AG08395 (cell line): ENCODE measurements at regions not wholly inside any gene's neighbourhood (a gene's known extent, or its start where the extent isn't known, plus 50 kb on each side); places are given as distances from the start of the nearest gene placed in this dataset.
"Not testable (repeated sequence)": the region's sequence is repeated elsewhere in the genome, so short reads cannot be mapped to it uniquely, and the experiment has no call there.

Source experiments
- DNase-seq: peaks from one replicate; pipeline ENCODE4 v3.0.0; 2012; ENCODE audit warnings: mixed read lengths, low spot score

- no peak for DNase-seq
These were observed 274.9 kb upstream of the DIO3 start for GRCh38 chr14:101286271-101287018.

- no peak for DNase-seq
These were observed 272.7 kb upstream of the DIO3 start for GRCh38 chr14:101288436-101289229.

DNA sequence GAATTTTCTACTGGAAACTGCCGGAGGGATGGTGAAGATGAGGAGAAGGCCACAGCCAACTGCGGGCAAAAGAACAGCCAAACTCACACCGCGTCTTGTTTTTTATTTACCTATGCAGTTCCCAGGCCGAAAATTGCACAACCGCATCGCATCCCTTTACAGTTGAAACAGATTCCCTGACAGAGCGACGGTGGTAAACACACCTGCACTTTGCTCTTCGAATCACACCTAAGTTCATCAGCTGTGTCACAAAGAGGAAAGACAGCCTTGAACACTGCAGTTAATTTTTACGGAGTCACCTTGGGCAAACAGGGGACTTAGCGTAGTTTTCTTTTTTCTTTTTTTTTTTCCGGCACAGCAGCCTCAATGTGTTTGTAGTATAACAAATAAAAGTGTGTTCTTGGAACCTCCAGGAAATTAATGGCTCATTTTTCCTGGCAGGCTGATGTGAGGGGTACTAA, 272.0 kb upstream of the DIO3 start:
- no peak for DNase-seq

GRCh38 chr14:101289911-101290310, 271.4 kb upstream of the DIO3 start:
- no peak for DNase-seq

GRCh38 chr14:101290611-101291010, 270.7 kb upstream of the DIO3 start:
- no peak for DNase-seq

DNA sequence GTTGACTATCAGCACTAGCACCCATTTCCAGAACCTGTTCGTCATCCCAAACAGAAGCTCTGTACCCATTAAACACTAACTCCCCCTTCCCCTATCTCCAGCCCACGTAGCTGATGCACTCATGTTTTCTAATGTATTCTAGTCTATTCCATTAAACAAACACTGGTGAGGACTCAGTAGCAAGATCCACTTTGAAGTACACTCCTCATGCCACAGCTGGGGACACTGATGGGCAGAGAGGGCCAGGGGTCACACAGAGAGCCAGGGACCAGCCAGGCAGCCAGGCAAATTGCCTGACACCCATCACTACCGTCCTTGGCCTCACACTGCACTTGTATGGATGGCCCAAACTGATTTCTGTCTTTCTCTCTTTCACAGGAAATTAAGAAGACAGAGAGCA, 269.9 kb upstream of the DIO3 start:
- DNase-seq, result no peak

DNA sequence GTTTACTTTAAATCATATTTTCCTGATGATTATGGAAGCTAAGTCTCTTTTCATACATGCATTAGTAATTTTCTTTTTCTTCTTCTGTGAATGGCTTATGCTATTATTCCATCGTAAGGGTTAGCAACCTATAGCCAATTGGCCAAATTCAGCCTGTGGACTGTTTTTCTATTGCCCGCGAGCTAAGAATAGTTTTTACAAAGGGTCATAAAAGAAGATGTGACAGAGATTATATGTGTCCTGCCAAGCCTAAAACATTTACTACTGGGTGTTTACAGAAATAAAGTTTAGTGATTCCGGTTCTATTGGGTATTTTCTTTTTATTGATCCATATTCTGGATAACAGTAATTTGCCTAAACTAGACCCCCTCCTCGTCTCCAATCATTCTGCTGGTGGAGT, 268.8 kb upstream of the DIO3 start:
- DNase-seq, result no peak

DNA sequence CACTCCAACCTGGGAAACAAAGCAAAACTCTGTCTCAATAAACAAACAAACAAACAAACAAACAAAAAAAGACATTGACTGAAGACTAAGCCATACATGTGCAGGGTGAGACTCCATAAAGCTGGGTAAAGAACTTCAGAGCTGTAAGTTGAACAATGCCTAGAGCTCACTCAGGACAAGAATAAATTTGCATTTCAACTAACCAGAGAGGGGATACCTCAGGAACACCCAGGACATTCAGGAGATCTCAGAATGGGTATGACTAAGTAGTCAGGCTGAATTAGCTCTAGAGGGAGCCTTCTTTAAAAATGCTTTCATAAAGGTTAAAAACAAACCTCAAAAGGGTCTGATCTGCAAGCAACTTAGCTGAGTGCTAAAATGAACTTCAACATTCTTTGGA, 267.7 kb upstream of the DIO3 start:
- no peak for DNase-seq

DNA sequence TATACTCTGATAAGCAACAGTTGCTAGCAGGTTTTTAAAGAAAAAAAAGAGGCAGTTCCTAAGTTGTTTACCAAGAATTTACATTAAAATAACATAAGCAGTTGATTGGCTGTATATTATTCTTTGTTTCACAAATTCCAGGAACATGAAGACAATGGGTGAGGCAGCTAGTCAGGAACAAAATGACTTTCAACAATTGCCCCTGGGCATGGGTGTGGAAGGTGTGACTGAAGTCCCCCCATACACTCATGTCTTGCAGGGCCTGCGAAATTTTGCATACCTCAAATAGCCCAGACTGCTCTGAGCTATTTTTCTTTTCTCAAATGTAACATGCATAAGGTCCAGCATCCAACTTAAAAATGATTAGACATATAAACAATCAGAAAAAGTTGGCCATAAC, 267.2 kb upstream of the DIO3 start:
- no peak for DNase-seq

DNA sequence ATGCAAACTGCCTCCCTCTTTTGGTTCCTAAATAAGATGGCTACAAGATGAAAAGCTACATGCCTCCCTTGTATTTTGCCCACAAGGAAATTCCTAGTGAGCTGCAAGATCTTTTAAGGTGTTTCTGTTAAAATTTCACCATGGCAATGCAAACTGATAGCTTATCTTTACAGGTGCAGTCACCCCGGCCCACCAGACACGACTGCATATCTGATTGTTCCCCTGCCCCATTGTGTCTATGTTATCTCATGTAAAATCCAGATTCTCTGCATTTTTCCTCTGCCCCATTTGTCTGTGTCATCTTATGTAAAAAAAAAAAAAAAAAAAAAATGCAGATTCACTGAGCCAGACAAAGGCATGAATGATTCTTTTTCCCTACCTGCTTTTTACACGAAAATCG, 261.5 kb upstream of the DIO3 start:
- not testable (repeated sequence) for DNase-seq

GRCh38 chr14:101301011-101301410, 260.3 kb upstream of the DIO3 start:
- DNase-seq, result no peak

DNA sequence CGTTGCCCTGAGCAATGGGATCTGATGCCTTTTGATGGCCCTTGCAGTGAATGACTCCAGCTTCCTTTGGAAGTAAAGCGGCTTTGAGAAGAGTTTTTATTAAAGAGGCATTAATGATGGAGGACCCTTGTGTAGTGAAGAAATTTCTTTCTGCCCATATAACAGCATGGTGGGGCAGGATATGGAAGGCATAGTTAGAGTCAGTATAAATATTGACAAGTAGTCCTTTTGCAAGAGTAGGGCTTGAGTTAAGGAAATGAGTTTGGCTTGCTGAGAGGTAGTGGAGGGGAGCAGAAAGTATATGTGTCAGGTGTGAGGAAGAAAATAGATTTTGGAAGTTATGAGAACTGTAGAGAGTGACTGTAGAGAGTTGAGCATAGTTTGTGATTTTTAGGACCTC, 254.1 kb upstream of the DIO3 start:
- DNase-seq, result not testable (repeated sequence)

GRCh38 chr14:101311186-101311585, 250.1 kb upstream of the DIO3 start:
- not testable (repeated sequence) for DNase-seq

DNA sequence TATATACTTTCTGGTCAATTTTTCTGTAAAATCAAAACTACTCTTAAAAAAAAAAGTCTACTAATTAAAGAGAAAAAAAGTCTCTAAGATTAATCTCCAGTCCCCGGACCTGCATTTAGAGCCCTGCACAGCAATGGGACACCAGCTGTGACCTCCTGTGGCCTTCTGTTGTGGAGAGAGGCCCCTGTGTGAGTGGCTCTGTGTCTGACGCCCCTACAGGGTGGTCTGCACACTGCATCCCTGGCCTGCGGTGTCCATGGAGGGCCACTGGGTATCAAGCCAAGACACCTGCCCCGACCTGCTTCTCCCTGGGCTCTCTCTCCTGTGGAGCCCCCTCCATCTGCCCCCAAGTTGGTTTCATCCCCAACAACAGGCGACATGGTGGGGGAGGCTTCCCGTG, 248.0 kb upstream of the DIO3 start:
- no peak for DNase-seq

GRCh38 chr14:101315802-101316296, 245.4 kb upstream of the DIO3 start:
- no peak for DNase-seq

DNA sequence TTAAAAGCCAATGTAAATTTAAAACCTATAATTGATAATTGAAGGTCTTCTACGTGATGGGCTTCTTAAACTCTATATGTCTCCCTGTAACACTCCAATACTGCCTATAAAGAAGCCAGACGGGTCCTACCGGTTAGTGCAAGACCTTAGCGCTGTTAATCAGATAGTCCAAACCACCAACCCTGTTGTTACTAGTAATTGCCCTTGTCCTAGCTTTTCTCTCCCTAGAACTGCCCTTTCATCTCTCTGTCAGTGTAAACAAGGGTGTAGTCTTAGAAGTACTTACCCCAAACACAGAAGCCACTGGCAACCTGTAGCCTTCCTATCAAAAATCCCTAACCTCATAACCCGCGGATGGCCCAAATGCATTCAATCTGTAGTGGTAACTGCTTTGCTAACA, 243.0 kb upstream of the DIO3 start:
- no peak for DNase-seq

DNA sequence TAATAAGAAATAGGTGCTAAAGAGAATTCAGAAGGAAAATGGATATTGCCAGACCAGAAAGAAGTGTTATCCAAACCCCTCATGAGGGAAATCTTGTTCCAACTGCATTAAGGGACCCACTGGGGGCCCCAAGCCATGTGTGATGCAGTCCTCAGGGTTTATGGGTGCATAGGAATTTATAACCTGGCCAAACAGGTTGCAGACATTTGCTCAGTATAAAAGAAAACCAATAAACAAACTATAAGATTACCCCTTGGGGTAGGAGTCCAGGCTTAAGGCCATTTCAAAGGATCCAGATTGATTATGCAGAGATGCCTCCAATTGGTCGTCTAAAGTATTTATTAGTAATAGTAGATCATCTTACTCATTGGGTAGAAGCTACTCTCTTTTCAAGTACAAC, 240.9 kb upstream of the DIO3 start:
- DNase-seq, result no peak

DNA sequence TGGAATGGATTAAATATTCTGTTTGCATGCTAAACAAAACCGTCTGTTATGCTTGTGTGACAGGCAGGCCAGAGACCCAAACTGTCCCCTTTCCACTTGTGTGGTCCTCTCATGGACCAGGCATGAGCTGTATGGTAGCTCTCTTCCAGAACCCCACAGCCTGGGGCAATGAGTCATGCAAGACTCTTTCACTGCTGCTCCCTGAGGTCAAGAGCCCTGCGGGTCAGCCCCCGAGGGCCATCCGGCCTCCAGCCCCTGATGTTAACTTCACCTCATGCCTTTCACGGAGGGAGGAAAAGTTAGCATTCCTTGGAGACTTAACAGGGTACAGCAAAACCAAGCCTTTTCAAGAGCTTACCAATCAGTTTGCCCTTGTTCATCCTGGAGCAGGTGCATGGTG, 239.1 kb upstream of the DIO3 start:
- DNase-seq, result no peak

DNA sequence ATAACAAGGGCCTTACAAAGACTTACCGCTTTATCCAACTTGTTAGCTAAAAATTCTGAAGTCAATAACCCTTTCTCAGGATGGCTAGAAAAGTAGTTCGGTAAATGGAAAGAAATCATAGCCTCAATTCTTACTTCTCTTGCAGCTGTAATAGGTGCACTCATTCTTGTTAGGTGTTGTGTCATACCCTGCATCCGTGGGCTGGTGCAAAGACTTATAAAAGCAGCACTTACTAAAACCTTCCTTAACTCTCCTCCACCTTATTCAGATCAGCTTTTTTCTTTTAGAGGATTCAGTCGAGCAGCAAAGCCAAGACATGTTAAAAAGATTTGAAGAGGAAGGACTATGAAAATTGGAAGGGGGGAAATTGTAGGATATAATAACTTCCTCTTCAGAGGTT, 238.2 kb upstream of the DIO3 start:
- no peak for DNase-seq

GRCh38 chr14:101323614-101324235, 237.6 kb upstream of the DIO3 start:
- not testable (repeated sequence) for DNase-seq

- DNase-seq, result no peak
These were observed 236.0 kb upstream of the DIO3 start for GRCh38 chr14:101325319-101325718.

GRCh38 chr14:101328412-101329028, 232.8 kb upstream of the DIO3 start:
- no peak for DNase-seq
